Inferior parietal cortex (tissue), 1 donor: ENCODE measurements at regions not wholly inside any gene's neighbourhood (a gene's known extent, or its start where the extent isn't known, plus 50 kb on each side); places are given as distances from the start of the nearest gene placed in this dataset.

Experiments used
- DNase-seq: peaks from one replicate; pipeline ENCODE4 v3.0.0-alpha.2; 2016; ENCODE audit errors: extremely low spot score

- no peak for DNase-seq
Observed at GRCh38 chr3:69442771-69443311, 57.0 kb upstream of the FRMD4B start.

GRCh38 chr3:69441732-69442131, 55.8 kb upstream of the FRMD4B start:
- DNase-seq = no peak

- no peak for DNase-seq
Observed at GRCh38 chr3:69441040-69441439, 55.2 kb upstream of the FRMD4B start.

DNA sequence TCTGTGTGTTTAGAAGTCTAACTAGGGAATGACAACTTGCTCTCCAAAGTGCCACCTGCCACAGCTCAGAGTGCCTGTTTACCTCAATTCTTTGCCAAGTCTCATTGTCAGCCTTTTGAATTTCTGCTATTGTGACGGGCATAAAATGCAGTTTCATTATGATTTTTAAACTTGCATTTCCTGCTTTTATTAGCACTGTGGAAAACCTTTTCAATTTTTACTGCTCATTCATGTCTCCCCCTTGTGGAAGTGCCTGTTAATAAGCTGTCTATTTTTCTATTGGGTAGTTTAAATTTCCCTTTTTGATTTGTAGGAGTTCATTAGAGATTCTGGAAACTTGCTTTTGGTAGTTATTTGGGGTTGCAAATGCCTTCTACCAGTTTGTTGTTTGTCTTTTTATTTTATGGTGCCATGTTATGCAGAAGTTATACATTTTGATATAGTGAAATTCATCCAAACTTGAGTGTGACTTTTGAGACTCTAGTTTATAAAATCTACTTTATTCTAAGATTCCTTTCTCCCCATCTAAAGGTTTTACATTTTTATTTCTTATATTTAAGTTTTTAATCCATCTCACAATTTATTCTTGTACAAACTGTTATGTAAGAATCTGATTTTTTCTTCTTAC, 53.9 kb upstream of the FRMD4B start:
- peak; percentile 66 for DNase-seq

GRCh38 chr3:69438476-69438875, 52.6 kb upstream of the FRMD4B start:
- DNase-seq = no peak

- no peak for DNase-seq
Observed at GRCh38 chr3:69435274-69436265, 49.7 kb upstream of the FRMD4B start.
